ENCODE measurements at regions not wholly inside any gene's neighbourhood (a gene's known extent, or its start where the extent isn't known, plus 50 kb on each side); places are given as distances from the start of the nearest gene placed in this dataset.

- TF ChIP-seq CTCF (IDR thresholded peaks at IDR 0.05; ENCODE audit: insufficient read depth, low read length, poor library complexity, severe bottlenecking) = no peak
- no peak for TF ChIP-seq EZH2phosphoT487 (conservative IDR thresholded peaks at IDR 0.05; ENCODE audit: low read length)
Measured at GRCh38 chr9:135176284-135176683, 88.8 kb downstream of the OLFM1 start.
